ENCODE measurements at regions not wholly inside any gene's neighbourhood (a gene's known extent, or its start where the extent isn't known, plus 50 kb on each side); places are given as distances from the start of the nearest gene placed in this dataset.

- no peak for TF ChIP-seq CTCF (IDR thresholded peaks at IDR 0.05)
- no peak for TF ChIP-seq REST (IDR thresholded peaks at IDR 0.05; ENCODE audit: insufficient read depth in 1 of 2, low read depth in 2 of 2, low read length in 1 of 2)
These were observed 254.1 kb upstream of the IRF2BP2 start for GRCh38 chr1:234864116-234864515.

All from Panc1 (cell line).